ENCODE measurements at regions not wholly inside any gene's neighbourhood (a gene's known extent, or its start where the extent isn't known, plus 50 kb on each side); places are given as distances from the start of the nearest gene placed in this dataset.

DNA sequence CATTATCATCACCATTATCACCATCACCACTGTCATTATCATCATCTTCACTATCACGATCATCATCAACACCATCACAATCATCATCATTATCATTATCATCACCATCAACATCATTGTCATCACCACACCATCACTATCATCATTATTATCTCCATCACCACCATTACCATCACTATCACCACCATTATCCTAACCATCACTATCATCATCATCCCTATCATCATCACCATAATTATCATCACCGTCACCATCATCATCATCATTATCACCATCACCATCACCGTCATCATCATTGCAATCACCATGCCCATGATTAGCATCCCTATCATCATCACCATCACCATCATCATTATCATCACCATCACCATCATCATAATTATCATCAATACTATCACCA is 311.9 kb downstream of the IRX2 start:
- H3K36me3 Mint-ChIP-seq (ENCODE audit: low read depth), result no peaks in the 10 kb centered on the region
- 0 out of 2 replicates have a peak, but pooled peaks cover 8% of the 10 kb centered on the region for H3K9me2 ChIP-seq (ENCODE audit: insufficient read depth)
- peaks cover 15% of the 10 kb centered on the region for H3K9me3 Mint-ChIP-seq
- H3K4me3 ChIP-seq, result no peak overlapping the region
- H4K20me1 ChIP-seq (replicated peaks; ENCODE audit: insufficient read depth), result no peaks in the 10 kb centered on the region
- H3K27me3 ChIP-seq (ENCODE audit: insufficient read depth), result no peaks in the 10 kb centered on the region
- ATAC-seq (no peak), DNase-seq (ENCODE audit: low spot score) (no peak)
- H3K27ac Mint-ChIP-seq, result no peak overlapping the region
- no peak overlapping the region for H3K4me2 ChIP-seq
- no peaks in the 10 kb centered on the region for H3K4me1 Mint-ChIP-seq
- H3K79me2 ChIP-seq (replicated peaks; ENCODE audit: insufficient read depth), result no peaks in the 10 kb centered on the region
- no peaks in the 10 kb centered on the region for H3F3A ChIP-seq (replicated peaks; ENCODE audit: low read depth)
- no peaks in the 10 kb centered on the region for H3K27me3 Mint-ChIP-seq (ENCODE audit: insufficient read depth, low read depth, poor library complexity)
- TF ChIP-seq POLR2AphosphoS5 (IDR thresholded peaks at IDR 0.05; ENCODE audit: low read depth) (no peak), EZH2 (IDR thresholded peaks at IDR 0.05; ENCODE audit: low read depth, unreplicated experiment) (no peak), ZNF462 (CRISPR knock-in tag; IDR thresholded peaks at IDR 0.05) (no peak), CREB1 (CRISPR knock-in tag; IDR thresholded peaks at IDR 0.05; ENCODE audit: low read depth) (no peak), EZH2phosphoT487 (IDR thresholded peaks at IDR 0.05; ENCODE audit: unreplicated experiment) (no peak), NANOG (IDR thresholded peaks at IDR 0.05; ENCODE audit: borderline replicate concordance) (no peak), ZNF114 (CRISPR knock-in tag; IDR thresholded peaks at IDR 0.05) (no peak), ZNF331 (CRISPR knock-in tag; IDR thresholded peaks at IDR 0.05; ENCODE audit: low read depth) (no peak), JUNB (IDR thresholded peaks at IDR 0.05; ENCODE audit: unreplicated experiment) (no peak), STAT1 (IDR thresholded peaks at IDR 0.05; ENCODE audit: unreplicated experiment) (no peak)
- TF ChIP-seq, protein P1, sequence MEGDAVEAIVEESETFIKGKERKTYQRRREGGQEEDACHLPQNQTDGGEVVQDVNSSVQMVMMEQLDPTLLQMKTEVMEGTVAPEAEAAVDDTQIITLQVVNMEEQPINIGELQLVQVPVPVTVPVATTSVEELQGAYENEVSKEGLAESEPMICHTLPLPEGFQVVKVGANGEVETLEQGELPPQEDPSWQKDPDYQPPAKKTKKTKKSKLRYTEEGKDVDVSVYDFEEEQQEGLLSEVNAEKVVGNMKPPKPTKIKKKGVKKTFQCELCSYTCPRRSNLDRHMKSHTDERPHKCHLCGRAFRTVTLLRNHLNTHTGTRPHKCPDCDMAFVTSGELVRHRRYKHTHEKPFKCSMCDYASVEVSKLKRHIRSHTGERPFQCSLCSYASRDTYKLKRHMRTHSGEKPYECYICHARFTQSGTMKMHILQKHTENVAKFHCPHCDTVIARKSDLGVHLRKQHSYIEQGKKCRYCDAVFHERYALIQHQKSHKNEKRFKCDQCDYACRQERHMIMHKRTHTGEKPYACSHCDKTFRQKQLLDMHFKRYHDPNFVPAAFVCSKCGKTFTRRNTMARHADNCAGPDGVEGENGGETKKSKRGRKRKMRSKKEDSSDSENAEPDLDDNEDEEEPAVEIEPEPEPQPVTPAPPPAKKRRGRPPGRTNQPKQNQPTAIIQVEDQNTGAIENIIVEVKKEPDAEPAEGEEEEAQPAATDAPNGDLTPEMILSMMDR (conservative IDR thresholded peaks at IDR 0.05; ENCODE audit: low read depth in 2 of 2), result no peak
- TF ChIP-seq, protein P2, sequence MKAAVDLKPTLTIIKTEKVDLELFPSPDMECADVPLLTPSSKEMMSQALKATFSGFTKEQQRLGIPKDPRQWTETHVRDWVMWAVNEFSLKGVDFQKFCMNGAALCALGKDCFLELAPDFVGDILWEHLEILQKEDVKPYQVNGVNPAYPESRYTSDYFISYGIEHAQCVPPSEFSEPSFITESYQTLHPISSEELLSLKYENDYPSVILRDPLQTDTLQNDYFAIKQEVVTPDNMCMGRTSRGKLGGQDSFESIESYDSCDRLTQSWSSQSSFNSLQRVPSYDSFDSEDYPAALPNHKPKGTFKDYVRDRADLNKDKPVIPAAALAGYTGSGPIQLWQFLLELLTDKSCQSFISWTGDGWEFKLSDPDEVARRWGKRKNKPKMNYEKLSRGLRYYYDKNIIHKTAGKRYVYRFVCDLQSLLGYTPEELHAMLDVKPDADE (IDR thresholded peaks at IDR 0.05), result no peak
- TF ChIP-seq, protein P3, sequence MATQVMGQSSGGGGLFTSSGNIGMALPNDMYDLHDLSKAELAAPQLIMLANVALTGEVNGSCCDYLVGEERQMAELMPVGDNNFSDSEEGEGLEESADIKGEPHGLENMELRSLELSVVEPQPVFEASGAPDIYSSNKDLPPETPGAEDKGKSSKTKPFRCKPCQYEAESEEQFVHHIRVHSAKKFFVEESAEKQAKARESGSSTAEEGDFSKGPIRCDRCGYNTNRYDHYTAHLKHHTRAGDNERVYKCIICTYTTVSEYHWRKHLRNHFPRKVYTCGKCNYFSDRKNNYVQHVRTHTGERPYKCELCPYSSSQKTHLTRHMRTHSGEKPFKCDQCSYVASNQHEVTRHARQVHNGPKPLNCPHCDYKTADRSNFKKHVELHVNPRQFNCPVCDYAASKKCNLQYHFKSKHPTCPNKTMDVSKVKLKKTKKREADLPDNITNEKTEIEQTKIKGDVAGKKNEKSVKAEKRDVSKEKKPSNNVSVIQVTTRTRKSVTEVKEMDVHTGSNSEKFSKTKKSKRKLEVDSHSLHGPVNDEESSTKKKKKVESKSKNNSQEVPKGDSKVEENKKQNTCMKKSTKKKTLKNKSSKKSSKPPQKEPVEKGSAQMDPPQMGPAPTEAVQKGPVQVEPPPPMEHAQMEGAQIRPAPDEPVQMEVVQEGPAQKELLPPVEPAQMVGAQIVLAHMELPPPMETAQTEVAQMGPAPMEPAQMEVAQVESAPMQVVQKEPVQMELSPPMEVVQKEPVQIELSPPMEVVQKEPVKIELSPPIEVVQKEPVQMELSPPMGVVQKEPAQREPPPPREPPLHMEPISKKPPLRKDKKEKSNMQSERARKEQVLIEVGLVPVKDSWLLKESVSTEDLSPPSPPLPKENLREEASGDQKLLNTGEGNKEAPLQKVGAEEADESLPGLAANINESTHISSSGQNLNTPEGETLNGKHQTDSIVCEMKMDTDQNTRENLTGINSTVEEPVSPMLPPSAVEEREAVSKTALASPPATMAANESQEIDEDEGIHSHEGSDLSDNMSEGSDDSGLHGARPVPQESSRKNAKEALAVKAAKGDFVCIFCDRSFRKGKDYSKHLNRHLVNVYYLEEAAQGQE (IDR thresholded peaks at IDR 0.05; ENCODE audit: unreplicated experiment), result no peak
- H3K27ac ChIP-seq (ENCODE audit: low read depth), result no peak overlapping the region
- H3K4me1 ChIP-seq (ENCODE audit: insufficient read depth), result no peaks in the 10 kb centered on the region
- H3K4me3 Mint-ChIP-seq, result no peak overlapping the region
- no peak overlapping the region for H2AFZ ChIP-seq
- H3K36me3 ChIP-seq (ENCODE audit: insufficient read depth), result no peaks in the 10 kb centered on the region

Measured in GM23338 (cell line).